GM18909 (cell line): ENCODE measurements at regions not wholly inside any gene's neighbourhood (a gene's known extent, or its start where the extent isn't known, plus 50 kb on each side); places are given as distances from the start of the nearest gene placed in this dataset.
"Not testable (repeated sequence)": the region's sequence is repeated elsewhere in the genome, so short reads cannot be mapped to it uniquely, and the experiment has no call there.

Source experiments
- ATAC-seq: cut with Tn5 transposase; IDR thresholded peaks from one replicate; pipeline ENCODE4 v1.9.1; 2021; ENCODE audit warnings: mild to moderate bottlenecking; ENCODE audit not compliant: unreplicated experiment, poor library complexity

DNA sequence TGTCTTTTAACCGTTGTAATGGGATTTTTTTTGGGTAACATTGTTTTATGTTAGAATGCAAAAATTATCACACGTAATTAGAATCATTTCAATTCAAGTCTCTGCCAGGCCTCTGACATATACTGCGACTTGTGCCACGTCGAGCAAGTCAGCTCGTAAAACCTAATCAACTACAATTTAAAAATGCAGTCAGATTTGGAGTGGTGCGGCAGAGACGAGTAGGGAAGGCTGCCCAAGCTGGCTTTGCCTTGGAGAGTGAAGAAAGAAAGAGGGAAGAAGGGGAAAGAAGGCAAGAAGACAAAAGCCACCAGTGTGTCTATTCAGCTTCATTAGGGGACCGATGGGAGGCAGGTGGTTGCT lies 110.7 kb downstream of the MIAT start:
- ATAC-seq = no peak

- ATAC-seq = no peak
Observed at GRCh38 chr22:26768952-26769351, 111.6 kb downstream of the MIAT start.

DNA sequence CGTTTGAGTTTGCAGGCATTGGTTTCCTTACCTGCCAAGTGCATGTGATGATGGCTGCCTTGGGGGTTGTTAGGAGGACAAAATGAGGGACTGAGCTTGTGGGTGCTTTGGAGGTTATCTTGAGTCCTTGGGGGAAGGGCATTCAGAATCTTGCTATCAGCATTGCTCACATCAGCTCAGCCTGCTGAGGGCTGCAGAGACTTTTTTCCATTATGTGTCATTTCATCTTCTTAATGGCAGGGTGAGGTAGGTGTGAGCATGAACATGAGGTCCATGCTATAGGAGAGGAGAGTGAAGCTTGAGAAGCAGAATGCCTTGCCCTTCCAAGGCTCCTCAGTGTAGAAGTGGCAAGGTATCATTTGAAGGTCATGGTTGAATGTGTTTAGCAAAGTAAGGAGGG lies 112.3 kb downstream of the MIAT start:
- no peak for ATAC-seq

DNA sequence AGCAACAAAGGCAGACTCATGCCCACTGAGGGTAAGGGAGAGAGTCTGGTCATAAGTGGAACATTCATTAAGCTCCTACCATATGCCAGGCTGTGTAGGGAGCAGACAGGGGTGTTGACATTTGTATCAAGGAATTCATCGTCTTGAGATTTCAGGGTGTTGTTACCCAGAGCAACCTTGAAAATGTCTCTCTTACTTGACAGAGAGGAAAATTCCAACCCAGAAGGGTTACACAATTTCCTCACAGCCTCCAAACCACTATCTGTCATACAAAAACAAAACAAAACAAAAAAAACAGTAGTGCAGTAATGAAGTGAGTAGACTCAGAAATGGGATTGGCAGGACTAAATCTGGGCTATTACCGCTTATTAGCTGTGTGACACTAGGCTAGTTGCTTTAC lies 113.2 kb downstream of the MIAT start:
- no peak for ATAC-seq

- not testable (repeated sequence) for ATAC-seq
Observed at GRCh38 chr22:26773054-26773453, 115.7 kb downstream of the MIAT start.

DNA sequence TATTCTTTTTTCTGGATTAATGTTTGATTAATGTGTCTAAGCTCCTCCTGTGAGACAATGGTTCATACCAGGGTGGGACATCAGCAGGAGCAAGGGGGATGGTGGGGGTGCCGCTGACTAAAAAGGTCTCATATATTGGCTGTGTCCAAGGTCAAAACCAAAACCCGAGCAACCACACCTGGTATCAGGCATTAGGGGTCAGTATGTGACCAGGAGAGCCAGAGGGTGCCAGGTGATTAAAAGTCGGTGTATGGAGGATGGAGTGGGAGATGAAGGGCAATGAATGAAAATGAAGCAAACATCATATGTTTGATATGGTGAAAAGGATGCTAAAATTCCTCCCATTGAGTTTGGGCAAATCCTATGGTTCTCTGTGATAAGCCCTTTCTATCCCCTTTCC lies 118.0 kb downstream of the MIAT start:
- ATAC-seq = no peak

DNA sequence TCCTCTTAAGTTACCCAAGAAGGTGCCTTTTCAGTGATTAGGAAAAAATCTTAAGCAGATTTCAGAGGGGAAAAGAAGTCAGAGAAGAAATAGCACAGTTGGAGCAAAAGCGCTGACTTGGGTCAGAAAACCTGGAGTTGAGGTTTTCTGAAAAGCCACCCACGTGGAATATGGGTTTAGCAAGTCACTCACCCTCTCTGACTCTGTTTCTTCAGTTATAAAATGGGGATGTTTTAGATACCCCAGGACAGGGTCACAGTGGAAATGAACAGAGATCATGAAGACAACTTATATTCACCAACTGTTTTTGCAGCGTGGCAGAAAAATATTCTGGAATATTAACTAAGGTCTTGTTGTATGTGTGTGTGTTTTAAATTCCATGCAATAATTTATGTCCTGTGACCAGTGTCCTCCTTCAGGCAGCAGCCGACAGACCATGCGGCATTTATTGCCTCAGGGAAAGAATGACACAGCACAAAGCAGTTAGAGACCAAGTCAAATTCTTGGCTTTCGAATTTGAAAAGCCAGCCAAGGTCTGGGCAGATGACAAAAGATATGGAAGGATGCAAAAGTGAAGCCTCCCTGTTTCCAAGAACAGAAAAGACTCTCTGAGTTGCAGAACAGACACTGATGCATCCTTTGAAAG lies 119.9 kb downstream of the MIAT start:
- ATAC-seq = no peak

- ATAC-seq = no peak
Observed at GRCh38 chr22:26778372-26778771, 121.0 kb downstream of the MIAT start.

- no peak for ATAC-seq
Observed at GRCh38 chr22:26779108-26779507, 121.7 kb downstream of the MIAT start.

GRCh38 chr22:26779929-26780328 lies 122.5 kb downstream of the MIAT start:
- ATAC-seq = no peak

DNA sequence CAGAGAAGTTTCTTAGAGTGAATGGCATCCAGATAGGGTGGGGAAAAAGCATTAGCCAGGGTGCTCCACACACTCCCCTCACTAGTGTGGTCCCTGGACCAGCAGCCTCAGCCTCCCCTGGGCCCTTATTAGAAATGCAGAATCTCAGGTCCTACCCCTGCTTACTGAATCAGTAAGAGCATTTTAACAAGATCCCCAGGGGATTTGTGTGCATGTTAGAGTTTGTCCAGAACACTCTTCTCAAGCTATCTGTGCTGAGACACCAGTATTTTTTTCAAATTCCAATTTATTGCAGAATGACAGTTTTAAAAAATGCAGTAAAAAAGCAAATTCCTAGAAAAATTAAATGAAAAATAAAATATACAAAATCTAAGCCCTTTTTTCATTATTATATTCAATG lies 123.1 kb downstream of the MIAT start:
- no peak for ATAC-seq

GRCh38 chr22:26781062-26781461 lies 123.7 kb downstream of the MIAT start:
- no peak for ATAC-seq

GRCh38 chr22:26781596-26781995 lies 124.2 kb downstream of the MIAT start:
- ATAC-seq = no peak

GRCh38 chr22:26783885-26784284 lies 126.5 kb downstream of the MIAT start:
- ATAC-seq = no peak

DNA sequence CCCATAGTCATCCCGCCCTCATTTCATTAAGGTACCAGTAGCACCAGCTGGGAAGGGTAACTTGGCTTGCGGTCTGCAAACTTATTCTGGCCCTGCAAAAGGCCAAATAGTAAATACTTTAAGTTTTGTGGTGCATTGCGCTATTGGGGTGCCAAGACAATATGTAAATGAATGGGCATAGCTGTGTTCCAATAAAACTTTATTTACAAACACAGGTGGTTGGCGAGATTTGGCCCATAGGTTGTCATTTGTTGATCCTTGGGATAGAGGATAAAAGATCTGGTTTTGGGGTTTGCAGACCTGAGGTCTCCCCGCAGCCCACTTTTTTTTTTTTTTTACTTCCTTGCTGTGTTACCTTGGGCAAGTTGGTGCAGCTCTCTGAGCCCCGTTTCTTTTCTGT lies 127.4 kb downstream of the MIAT start:
- ATAC-seq = no peak

DNA sequence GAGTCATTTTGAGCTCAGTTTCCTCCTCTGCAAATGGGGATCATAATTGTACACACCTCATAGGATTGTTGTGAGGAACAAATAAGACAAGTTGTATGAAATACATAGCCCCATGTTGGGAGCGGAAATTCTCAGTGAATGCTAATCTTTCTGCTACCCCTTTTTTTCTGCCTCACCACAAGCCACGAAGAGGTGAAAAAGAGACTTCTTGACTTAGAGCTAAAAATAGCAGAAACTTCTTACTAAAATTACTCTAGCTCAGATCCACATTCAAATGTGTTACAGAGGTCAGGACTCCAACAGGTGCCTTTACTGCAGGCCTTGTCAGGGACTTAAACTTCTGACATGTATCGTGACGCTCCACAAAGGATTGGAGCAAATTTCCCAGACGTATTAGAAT lies 128.5 kb downstream of the MIAT start:
- no peak for ATAC-seq

GRCh38 chr22:26786398-26786797 lies 129.0 kb downstream of the MIAT start:
- no peak for ATAC-seq

GRCh38 chr22:26789951-26790350 lies 132.6 kb downstream of the MIAT start:
- ATAC-seq = no peak

DNA sequence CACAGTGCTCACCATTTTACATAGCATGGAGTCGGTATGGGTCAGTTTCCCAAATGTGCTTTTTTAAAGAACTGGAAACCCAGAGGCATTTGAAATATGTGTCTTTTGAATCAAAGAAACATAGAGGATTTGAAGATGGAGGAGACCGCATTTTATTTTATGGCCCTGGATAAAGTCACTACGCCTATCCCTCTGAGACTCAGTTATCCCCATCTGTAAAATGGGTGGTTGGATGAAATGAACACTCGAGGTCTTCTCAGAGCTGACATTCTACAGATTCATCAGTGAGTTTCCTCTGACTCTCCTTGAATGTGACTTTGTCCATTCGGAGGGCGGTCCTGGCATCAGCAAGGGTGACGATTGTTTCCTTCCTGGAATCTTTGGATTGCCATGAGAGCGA lies 135.1 kb downstream of the MIAT start:
- ATAC-seq = no peak

- no peak for ATAC-seq
Observed at GRCh38 chr22:26796785-26797184, 139.4 kb downstream of the MIAT start.

DNA sequence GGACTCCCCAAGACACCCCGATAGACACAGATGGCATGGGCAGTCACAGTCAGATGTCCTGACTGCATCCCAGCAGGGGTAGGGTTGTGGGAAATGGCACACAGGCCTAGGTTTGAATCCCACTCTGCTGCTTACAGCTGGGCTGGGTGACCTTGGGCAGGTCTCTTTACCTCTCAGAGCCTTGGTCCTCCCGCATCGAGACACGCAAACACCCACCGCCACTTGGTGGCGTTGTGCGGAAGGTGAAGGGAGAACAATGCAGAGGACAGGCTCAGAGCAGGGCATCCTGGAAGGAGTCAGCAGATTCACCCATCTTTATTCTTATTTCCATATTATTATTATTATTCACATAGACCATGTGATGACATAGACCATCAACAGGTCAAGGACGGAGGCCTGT lies 140.5 kb downstream of the MIAT start:
- ATAC-seq = no peak

GRCh38 chr22:26798462-26799065 lies 141.2 kb downstream of the MIAT start:
- no peak for ATAC-seq

DNA sequence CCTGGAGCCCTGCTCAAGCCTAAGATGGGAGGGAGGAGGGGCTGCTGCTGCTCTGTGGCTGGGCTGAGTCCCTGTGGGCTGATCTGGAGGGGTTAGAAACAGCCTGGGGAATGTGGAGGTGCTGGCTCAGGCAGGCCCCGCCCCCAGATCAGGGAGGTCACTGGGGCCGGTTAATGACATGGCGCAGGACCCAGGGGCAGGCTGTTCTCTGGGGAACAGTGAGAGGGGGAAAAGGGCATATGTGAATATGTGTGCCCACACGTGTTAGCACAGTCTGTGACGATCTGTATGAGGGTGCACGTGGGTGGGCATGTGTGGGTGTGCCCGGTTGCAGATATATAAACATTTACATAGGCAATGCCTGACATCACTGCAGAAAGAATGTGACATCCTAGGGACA lies 143.5 kb downstream of the MIAT start:
- ATAC-seq = no peak
